ENCODE measurements at regions not wholly inside any gene's neighbourhood (a gene's known extent, or its start where the extent isn't known, plus 50 kb on each side); places are given as distances from the start of the nearest gene placed in this dataset.

GRCh38 chr21:27759820-27760219 lies 792.9 kb upstream of the ADAMTS5 start:
- TF ChIP-seq, protein P1, sequence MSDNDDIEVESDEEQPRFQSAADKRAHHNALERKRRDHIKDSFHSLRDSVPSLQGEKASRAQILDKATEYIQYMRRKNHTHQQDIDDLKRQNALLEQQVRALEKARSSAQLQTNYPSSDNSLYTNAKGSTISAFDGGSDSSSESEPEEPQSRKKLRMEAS (IDR thresholded peaks at IDR 0.05; ENCODE audit: low read depth, low read length), result no peak
- TF ChIP-seq, protein P2, sequence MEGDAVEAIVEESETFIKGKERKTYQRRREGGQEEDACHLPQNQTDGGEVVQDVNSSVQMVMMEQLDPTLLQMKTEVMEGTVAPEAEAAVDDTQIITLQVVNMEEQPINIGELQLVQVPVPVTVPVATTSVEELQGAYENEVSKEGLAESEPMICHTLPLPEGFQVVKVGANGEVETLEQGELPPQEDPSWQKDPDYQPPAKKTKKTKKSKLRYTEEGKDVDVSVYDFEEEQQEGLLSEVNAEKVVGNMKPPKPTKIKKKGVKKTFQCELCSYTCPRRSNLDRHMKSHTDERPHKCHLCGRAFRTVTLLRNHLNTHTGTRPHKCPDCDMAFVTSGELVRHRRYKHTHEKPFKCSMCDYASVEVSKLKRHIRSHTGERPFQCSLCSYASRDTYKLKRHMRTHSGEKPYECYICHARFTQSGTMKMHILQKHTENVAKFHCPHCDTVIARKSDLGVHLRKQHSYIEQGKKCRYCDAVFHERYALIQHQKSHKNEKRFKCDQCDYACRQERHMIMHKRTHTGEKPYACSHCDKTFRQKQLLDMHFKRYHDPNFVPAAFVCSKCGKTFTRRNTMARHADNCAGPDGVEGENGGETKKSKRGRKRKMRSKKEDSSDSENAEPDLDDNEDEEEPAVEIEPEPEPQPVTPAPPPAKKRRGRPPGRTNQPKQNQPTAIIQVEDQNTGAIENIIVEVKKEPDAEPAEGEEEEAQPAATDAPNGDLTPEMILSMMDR (IDR thresholded peaks at IDR 0.05; ENCODE audit: low read depth, low read length), result no peak
- no peak for TF ChIP-seq MYC (IDR thresholded peaks at IDR 0.05; ENCODE audit: low read depth, low read length)
- no peak for TF ChIP-seq POLR2A (IDR thresholded peaks at IDR 0.05; ENCODE audit: extremely low read depth, insufficient read length)
- no peak overlapping the region for H3K4me3 ChIP-seq (ENCODE audit: low read depth, low read length)
- DNase-seq (ENCODE audit: low read depth), result no peak

DNA sequence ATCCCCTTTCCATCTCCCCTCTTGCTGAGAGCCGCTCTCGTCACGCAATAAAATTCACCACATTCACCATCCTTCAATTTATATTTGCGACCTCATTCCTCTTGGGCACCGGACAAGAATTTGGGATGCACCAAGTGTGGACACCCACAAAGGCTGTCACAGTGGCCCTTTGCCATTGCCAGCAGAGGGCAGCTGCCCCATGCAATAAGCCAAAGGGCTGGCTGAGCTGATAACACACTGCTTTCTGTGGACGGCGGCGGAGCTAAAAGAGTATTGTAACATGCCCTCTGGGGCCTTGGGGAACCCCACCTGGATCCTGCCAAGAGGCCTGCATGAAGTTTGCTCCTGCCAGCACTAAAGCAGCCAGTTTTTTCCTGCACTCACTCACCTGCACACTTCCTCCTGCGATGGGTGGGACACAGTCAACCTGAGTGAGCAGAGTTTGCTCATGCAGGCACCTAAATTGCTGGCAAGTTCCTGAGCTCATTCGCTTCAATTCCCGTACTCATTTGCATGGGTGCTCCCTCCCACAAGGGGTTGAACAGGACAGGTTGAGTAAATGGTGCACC lies 792.3 kb upstream of the ADAMTS5 start:
- H3K4me3 ChIP-seq (ENCODE audit: low read depth, low read length), result no peak overlapping the region
- DNase-seq (ENCODE audit: low read depth), result no peak
- no peak for TF ChIP-seq POLR2A (IDR thresholded peaks at IDR 0.05; ENCODE audit: extremely low read depth, insufficient read length)
- TF ChIP-seq, protein P2 (IDR thresholded peaks at IDR 0.05; ENCODE audit: low read depth, low read length), result no peak
- TF ChIP-seq, protein P1 (IDR thresholded peaks at IDR 0.05; ENCODE audit: low read depth, low read length), result no peak
- no peak for TF ChIP-seq MYC (IDR thresholded peaks at IDR 0.05; ENCODE audit: low read depth, low read length)

DNA sequence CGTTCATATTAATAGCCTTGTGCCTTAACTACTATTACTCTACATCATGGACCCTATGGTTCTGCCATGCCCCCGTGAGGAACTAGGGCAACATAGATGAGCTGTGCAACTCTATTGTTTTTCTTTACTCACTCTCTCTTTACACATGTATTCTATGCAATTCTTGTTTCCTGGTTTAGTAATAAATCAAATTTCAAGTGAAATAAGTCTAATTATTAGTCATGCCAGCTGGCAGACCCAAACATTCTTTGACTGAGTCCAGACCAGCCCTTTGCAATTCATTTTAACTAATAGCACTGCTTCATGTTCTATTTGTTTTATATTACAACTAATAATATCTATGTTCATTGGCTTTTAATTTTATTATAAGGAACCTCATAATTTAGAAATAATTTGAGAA lies 789.3 kb upstream of the ADAMTS5 start:
- no peak for TF ChIP-seq MYC (IDR thresholded peaks at IDR 0.05; ENCODE audit: low read depth, low read length)
- TF ChIP-seq, protein P1 (IDR thresholded peaks at IDR 0.05; ENCODE audit: low read depth, low read length), result no peak
- TF ChIP-seq, protein P2 (IDR thresholded peaks at IDR 0.05; ENCODE audit: low read depth, low read length), result no peak

GRCh38 chr21:27743971-27744564 lies 777.2 kb upstream of the ADAMTS5 start:
- no peak for DNase-seq (ENCODE audit: low read depth)

More for the DNA sequence above, 789.3 kb upstream of the ADAMTS5 start:
- no peak for DNase-seq (ENCODE audit: low read depth)
- H3K4me3 ChIP-seq (ENCODE audit: low read depth, low read length), result no peak overlapping the region

GRCh38 chr21:27741736-27742135 lies 774.8 kb upstream of the ADAMTS5 start:
- no peak for TF ChIP-seq MYC (IDR thresholded peaks at IDR 0.05; ENCODE audit: low read depth, low read length)
- TF ChIP-seq POLR2A (IDR thresholded peaks at IDR 0.05; ENCODE audit: extremely low read depth, insufficient read length), result no peak
- TF ChIP-seq, protein P2 (IDR thresholded peaks at IDR 0.05; ENCODE audit: low read depth, low read length), result no peak
- TF ChIP-seq, protein P1 (IDR thresholded peaks at IDR 0.05; ENCODE audit: low read depth, low read length), result no peak
- no peak for DNase-seq (ENCODE audit: low read depth)
- no peak overlapping the region for H3K4me3 ChIP-seq (ENCODE audit: low read depth, low read length)

More at GRCh38 chr21:27743971-27744564, 777.2 kb upstream of the ADAMTS5 start:
- H3K4me3 ChIP-seq (ENCODE audit: low read depth, low read length), result no peak overlapping the region
- TF ChIP-seq MYC (IDR thresholded peaks at IDR 0.05; ENCODE audit: low read depth, low read length) (no peak), POLR2A (IDR thresholded peaks at IDR 0.05; ENCODE audit: extremely low read depth, insufficient read length) (no peak)
- TF ChIP-seq, protein P1 (IDR thresholded peaks at IDR 0.05; ENCODE audit: low read depth, low read length), result no peak
- TF ChIP-seq, protein P2 (IDR thresholded peaks at IDR 0.05; ENCODE audit: low read depth, low read length), result no peak

Data from NB4 (cell line).